Left kidney (tissue), 1 donor: ENCODE measurements at regions not wholly inside any gene's neighbourhood (a gene's known extent, or its start where the extent isn't known, plus 50 kb on each side); places are given as distances from the start of the nearest gene placed in this dataset.
"Not testable (repeated sequence)": the region's sequence is repeated elsewhere in the genome, so short reads cannot be mapped to it uniquely, and the experiment has no call there.

Experiments used
- DNase-seq: peaks from one replicate; pipeline ENCODE4 v3.0.0-alpha.2; 2013

GRCh38 chrX:95791876-95792275 lies 892.8 kb upstream of the DIAPH2 start:
- no peak for DNase-seq

GRCh38 chrX:95797344-95797743 lies 887.3 kb upstream of the DIAPH2 start:
- DNase-seq = no peak

- no peak for DNase-seq
Measured at GRCh38 chrX:95823796-95824195, 860.8 kb upstream of the DIAPH2 start.

- DNase-seq = no peak
Measured at GRCh38 chrX:95835223-95835622, 849.4 kb upstream of the DIAPH2 start.

- DNase-seq = no peak
Measured at GRCh38 chrX:95836517-95836916, 848.1 kb upstream of the DIAPH2 start.

GRCh38 chrX:95841863-95842262 lies 842.8 kb upstream of the DIAPH2 start:
- no peak for DNase-seq

DNA sequence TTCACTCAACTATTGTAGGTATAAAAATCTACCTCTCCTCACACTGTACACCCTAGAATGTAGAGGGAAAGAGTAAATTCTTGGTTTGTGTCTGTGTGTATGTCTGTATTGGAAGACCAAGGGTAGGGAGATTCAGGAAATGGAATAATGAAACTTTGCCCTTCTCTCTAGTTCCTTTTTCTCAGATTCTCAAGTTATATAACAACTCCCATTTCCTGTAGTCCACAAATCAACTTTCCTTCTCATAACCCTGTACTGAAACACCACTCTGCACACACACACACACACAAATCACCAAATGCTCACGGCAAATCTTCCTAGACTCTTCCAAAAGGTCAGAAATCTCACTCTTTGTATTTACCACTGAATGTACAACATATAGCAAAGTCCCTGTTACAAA lies 824.5 kb upstream of the DIAPH2 start:
- no peak for DNase-seq

GRCh38 chrX:95875661-95876060 lies 809.0 kb upstream of the DIAPH2 start:
- no peak for DNase-seq

GRCh38 chrX:95878874-95879273 lies 805.8 kb upstream of the DIAPH2 start:
- DNase-seq = no peak

DNA sequence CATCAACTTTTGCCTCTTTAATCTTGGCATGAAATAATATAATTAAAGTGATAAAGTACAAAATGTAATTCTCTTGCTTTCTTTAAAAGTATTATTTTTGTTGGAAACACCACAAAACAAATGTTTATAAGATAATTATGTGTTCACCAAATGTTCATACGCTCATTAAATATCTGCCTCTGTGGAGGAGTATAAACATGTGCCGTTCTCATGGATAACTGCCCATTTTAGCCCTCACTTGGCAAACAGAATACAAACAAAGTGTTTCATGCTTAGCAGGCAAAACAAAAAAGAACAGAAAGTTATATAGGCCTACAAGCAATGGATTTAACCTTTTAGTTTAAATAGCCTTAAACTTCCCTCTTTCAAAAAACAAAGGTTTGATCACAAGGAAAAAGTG lies 800.5 kb upstream of the DIAPH2 start:
- no peak for DNase-seq

- DNase-seq = no peak
Measured at GRCh38 chrX:95885074-95885473, 799.6 kb upstream of the DIAPH2 start.

GRCh38 chrX:95889279-95889678 lies 795.4 kb upstream of the DIAPH2 start:
- no peak for DNase-seq

- no peak for DNase-seq
Measured at GRCh38 chrX:95893636-95894035, 791.0 kb upstream of the DIAPH2 start.

DNA sequence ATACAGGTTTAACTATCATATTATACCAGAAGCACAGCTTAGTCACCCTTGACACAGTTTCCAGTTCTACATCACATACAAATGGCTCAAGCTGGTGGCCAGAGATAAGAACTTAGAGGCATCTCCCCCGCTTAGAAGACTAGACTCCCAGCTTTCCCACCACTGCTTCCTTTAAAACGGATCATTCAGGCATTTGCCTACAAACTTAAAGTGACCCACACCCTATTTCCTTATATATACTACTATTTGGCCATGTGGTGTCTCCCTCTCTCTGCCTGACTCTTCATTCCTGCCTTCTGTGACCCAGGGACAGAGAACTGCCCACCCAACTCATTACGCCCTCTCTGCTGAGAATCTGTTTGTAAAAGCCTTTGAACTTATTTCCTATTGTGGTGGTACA lies 781.2 kb upstream of the DIAPH2 start:
- DNase-seq = no peak

GRCh38 chrX:95903975-95904374 lies 780.7 kb upstream of the DIAPH2 start:
- DNase-seq = no peak

GRCh38 chrX:95907081-95907480 lies 777.6 kb upstream of the DIAPH2 start:
- DNase-seq = no peak

DNA sequence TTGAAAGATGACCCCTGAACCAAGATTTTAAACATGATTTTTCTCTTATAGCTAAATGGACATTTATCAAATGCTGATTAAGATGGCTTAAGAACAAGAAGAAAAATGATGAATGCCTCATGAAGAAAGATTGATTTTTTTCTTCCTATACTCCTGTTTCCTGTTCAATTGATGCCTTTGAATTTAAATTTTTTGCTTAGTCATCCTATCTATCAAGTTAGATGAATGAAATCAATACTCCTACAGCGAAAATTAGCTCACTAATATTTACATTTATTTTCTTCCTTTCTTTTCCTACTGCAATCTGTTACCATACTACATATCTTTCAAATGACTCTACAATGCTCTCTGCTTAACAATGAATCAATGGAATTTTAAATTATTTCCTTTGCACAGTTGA lies 773.6 kb upstream of the DIAPH2 start:
- DNase-seq = no peak

GRCh38 chrX:95919605-95920004 lies 765.0 kb upstream of the DIAPH2 start:
- DNase-seq = no peak

DNA sequence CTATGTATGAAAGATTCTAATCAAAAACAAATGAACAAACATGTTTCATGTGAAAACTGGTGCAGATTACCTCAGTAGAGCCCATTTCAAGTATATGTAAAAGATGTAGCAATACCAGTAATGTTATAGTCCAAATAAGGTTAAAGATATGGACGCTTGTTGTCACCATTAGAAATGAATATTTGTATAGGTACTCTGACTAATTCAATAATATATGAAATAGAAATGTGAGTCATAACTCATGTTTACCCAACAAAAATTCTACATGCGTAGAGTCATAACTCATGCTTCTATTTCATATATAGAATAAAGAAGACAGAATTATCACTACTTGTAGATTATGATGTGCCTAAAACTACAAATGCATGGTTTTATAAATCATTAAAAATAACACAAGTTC lies 739.1 kb upstream of the DIAPH2 start:
- DNase-seq = no peak

DNA sequence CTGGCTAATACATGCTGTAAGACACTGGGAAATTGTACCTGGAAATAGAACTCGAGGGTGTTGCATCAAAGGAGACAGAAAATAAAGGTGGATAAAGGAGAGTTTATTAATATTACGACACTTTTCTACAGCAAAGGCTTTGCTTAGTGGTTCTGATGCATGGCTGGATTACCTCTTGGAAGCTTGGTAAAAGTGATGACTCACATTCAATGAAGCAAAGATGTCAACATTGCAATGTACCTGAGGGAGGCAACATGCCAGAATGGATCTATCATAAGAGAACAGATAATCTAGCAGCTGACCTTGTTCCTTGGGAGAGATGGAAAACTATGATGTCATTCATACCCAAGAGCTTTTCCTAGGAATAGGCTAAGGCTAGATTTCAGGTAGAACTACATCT lies 735.1 kb upstream of the DIAPH2 start:
- no peak for DNase-seq

DNA sequence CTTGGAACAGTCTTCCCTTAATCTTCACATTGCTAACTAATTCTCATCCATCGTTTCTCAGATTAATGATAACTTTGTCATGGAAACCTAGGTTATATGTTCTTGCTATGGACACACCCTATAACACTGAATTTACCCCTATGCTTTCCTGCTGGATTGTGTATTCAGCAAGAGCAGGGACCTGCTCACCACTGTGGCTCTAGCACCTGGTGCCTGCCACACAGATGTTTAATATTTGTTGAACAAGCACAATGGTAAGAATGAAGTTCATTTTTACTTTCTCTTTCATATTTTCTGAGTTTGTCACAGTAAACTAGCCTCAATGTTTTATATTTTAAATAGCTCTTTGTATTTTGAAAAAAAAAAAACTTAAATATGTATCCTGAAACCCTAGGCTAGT lies 734.0 kb upstream of the DIAPH2 start:
- DNase-seq = no peak

DNA sequence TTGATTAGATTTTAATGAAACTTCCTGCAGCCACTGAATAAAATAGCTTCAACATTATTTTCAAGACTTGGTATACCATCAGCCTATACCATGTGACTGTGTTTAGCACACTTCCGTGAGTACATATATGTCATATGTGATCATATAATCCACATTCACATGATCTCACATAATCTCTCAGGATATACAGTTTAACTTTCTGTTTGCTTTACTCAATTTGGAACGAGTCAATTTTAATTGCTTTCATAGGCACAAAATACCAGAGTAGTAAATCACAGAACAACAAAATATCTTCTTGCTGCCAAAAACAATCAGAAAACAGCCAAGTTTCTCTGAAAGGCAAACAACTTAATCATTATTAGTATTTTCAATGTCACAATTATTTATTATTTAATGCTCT lies 731.1 kb upstream of the DIAPH2 start:
- DNase-seq = no peak

- no peak for DNase-seq
Measured at GRCh38 chrX:95956745-95957144, 727.9 kb upstream of the DIAPH2 start.

DNA sequence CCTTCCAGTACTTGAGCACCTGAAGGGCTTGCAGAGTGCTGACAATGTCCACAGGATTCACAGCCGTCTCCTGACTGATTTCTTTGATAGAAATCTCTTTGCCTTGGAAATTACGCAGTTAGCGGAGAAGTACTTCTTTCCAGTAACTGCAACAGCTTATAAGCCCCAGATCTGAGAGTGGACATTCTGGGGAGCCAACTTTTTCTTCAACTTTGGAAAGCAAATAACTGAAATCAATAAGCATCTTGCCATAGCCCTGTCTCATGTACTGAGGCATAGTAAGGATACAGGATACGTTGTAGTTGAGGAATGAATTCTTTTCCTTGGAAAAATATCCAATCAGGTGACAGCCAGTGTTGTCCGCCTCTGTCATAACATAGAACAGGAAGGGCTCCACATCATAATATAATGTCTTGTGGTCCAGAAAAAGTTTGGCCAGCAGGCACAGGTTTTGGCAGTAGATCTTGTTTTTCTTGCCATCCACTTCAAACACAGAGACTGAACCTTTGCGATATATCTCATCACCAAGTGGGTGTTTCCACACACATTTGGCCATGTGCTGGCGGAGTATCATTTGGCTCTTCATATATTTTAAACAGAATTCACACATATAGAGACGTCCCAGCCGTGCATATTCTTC lies 711.1 kb upstream of the DIAPH2 start:
- not testable (repeated sequence) for DNase-seq

DNA sequence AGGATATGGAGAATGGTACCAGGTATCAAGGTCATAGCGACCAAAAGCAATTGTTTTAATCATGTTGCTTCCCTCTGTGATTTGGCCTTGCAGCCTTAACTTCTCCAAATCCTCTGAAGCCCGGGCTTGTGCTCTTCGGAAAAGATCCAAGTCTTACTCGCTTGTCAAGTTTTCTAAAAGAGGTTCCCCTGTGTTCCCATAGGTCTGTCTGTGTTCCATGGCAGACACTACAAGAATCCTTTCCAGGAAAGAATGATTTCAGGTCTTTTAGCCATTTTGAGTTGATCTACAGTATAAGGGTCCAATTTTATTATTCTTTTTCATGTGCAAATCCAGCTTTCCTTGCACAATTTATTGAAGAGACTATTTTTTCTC lies 710.6 kb upstream of the DIAPH2 start:
- no peak for DNase-seq
